Body of pancreas (tissue), 4 donors: ENCODE measurements at regions not wholly inside any gene's neighbourhood (a gene's known extent, or its start where the extent isn't known, plus 50 kb on each side); places are given as distances from the start of the nearest gene placed in this dataset.

Experiments
- CTCF ChIP-seq, 7 experiments: fragments of 450-650 bp in 4 of 7; fragments of 200-600 bp in 3 of 7; sonication (generic) in 3 of 7; IDR thresholded peaks; one replicate each; pipeline ENCODE4 v1.5.1; 2016 to 2019; ENCODE audit warnings: antibody characterized with exemption in 7 of 7
- POLR2A ChIP-seq, 3 donors: fragments of 450-650 bp; IDR thresholded peaks; one replicate each; pipeline ENCODE4 v1.6.1; 2016; ENCODE audit warnings: antibody characterized with exemption in 3 of 3, mild to moderate bottlenecking in 2 of 3

GRCh38 chr20:18979132-18979531 lies 165.5 kb downstream of the SCP2D1 start:
- no peak for TF ChIP-seq CTCF (IDR thresholded peaks at IDR 0.05)
- no peak for TF ChIP-seq POLR2A (IDR thresholded peaks at IDR 0.05)
